Hepatocyte (in vitro differentiated cells): ENCODE measurements at regions not wholly inside any gene's neighbourhood (a gene's known extent, or its start where the extent isn't known, plus 50 kb on each side); places are given as distances from the start of the nearest gene placed in this dataset.

Experiments
- EZH2 ChIP-seq: fragments of 200-600 bp; sonication (generic); IDR thresholded peaks from 2 replicates; pipeline ENCODE4 v1.6.1; 2016; ENCODE audit warnings: antibody characterized with exemption, mild to moderate bottlenecking, borderline replicate concordance
- EZH2phosphoT487 ChIP-seq: fragments of 200-600 bp; sonication (generic); IDR thresholded peaks from one replicate; pipeline ENCODE4 v1.6.1; 2018; ENCODE audit warnings: antibody characterized with exemption, mild to moderate bottlenecking, low read depth, moderate library complexity; ENCODE audit not compliant: unreplicated experiment, severe bottlenecking
- TF ChIP-seq, protein P1 (sequence below): fragments of 200-600 bp; sonication (generic); IDR thresholded peaks from 2 replicates; pipeline ENCODE4 v1.5.1; 2016; ENCODE audit warnings: antibody characterized with exemption, mild to moderate bottlenecking; ENCODE audit not compliant: poor library complexity

DNA sequence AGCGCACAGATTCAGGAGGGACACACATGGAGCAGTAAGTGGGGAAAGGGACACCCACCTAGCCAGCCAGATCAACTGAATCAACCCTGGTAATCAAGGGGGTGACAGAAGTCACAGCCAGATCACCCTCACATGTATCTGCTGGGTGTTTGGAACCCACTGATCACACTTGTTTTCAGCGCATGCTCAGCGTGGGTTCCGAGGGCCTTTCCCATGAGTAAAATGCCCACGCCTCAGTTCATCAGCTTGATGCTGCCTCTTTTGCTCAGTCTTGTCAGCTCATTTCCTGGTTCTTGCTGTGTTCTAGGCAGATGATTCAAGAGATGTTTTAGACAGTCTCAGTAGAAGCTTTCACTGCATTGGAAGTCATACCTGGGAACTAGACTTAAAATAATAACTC, 123.2 kb upstream of the SLC30A5 start:
- TF ChIP-seq, protein P1, sequence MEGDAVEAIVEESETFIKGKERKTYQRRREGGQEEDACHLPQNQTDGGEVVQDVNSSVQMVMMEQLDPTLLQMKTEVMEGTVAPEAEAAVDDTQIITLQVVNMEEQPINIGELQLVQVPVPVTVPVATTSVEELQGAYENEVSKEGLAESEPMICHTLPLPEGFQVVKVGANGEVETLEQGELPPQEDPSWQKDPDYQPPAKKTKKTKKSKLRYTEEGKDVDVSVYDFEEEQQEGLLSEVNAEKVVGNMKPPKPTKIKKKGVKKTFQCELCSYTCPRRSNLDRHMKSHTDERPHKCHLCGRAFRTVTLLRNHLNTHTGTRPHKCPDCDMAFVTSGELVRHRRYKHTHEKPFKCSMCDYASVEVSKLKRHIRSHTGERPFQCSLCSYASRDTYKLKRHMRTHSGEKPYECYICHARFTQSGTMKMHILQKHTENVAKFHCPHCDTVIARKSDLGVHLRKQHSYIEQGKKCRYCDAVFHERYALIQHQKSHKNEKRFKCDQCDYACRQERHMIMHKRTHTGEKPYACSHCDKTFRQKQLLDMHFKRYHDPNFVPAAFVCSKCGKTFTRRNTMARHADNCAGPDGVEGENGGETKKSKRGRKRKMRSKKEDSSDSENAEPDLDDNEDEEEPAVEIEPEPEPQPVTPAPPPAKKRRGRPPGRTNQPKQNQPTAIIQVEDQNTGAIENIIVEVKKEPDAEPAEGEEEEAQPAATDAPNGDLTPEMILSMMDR = no peak
- no peak for TF ChIP-seq EZH2phosphoT487
- TF ChIP-seq EZH2 = no peak
